ENCODE measurements at regions not wholly inside any gene's neighbourhood (a gene's known extent, or its start where the extent isn't known, plus 50 kb on each side); places are given as distances from the start of the nearest gene placed in this dataset.

DNA sequence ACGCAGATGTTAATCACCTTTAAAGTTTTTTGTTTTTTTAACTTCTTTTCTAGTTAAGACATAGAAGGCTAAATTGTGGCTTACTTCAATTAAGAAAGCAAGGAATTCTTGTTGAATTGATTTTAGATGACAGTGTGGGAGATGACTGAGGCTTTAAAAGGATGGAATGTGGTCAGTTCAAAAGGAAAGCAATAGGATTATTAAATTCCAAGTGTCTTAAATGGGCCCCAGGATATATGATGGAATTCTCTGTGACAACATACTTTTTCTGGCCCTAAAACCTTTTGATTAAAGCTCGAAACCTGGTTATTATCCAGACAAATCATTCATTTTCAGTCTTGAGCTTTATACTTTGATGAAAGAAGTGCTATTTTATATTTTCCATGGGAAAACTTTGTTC is 179.0 kb upstream of the TMEFF2 start:
- no peak for DNase-seq

GRCh38 chr2:192373221-192373620 is 178.5 kb upstream of the TMEFF2 start:
- no peak for DNase-seq

- DNase-seq, result no peak
Observed at GRCh38 chr2:192369969-192370368, 175.2 kb upstream of the TMEFF2 start.

DNA sequence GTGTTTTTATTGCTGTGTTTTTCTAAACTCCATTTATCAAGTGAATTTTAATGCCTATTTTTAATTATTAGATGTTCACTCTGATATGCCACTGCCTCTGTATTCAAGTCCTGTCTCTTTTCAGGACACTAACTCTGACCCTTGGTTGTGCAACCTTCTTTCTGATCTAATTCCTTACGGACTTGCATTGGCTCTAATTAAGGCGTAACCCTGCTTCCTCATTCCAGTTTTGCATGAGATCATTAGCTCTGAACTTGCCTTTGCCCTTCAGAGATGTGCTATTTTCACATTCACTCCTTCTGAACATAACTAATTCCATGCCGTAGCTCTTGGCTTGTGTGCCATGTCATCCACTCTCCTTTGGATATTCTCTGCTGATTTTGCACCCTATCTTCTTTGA is 162.5 kb upstream of the TMEFF2 start:
- DNase-seq, result no peak

- no peak for DNase-seq
Observed at GRCh38 chr2:192354512-192355244, 159.9 kb upstream of the TMEFF2 start.

DNA sequence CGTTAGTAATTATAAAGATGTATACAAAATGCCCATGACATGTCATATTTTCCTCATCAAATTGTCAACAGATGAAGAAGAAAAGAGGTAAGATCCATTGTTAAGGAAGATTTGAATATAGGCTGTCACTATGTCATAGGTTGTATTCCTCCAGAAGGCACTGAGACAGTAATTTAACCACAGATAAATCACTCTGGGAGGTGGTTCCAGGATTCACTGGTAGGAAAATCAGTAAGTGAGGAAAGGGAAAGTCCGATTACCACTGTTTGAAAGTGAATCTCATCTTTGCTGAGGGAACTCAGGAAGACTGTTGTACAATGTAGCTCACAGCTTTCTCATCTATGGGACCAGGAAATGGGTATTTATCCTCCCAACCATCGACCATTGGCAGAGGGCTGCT is 152.8 kb upstream of the TMEFF2 start:
- DNase-seq, result no peak

GRCh38 chr2:192345287-192345686 is 150.6 kb upstream of the TMEFF2 start:
- DNase-seq, result no peak

DNA sequence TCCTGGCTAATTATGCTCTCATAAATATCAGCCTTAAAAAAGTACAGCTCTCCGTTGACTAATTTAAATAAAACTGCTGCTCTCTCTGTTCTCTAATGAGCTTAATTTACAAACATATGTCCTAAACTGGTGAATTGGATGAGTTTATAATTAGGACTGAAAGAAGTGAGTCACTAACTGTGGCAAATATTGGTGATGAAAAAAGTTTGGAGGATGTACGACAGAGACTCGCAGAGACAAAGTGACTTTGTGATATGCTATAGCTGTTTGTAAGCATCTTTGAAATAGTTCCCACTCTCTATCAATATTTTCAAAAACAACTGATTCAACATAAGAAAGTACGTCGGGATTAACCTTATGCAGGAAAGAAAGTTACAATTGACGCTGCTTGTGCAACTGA is 138.9 kb upstream of the TMEFF2 start:
- DNase-seq, result no peak

GRCh38 chr2:192328297-192328696 is 133.6 kb upstream of the TMEFF2 start:
- DNase-seq, result no peak

DNA sequence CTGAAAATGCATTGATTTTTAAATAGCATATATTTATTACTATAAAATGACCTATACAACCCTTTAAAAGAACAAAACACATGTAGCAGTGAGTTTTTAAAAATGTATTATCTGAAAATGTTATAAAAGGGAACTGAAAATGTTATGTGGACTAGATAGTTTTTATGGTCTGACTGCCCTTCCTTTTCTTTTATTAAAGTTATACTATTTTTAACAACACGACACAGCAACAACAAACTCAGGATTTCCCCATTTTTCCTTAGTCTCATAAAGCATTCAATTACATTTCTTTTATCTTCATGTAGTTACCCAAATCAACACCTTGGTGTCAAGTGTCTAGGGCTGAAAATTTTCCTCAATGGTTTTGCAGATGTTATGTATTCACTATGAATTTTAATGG is 132.8 kb upstream of the TMEFF2 start:
- DNase-seq, result no peak

DNA sequence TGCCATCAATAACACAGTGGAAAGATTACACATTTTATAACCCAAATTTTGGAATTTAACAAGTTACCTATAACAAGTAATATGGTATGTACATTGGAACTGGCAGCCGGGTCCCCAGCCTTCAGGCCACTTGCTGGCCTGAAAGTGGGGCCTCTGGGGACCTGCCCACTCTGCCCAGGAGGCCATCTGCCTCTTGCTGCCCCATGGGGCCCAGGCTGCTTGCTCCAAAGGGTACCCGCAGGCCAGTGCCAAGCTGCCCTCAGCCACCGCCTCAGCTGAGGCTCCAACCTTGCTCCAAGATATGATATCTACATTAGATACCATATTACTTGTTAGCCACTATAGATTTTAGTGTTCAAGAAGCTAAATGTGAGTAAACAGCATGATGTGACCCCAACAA is 120.8 kb upstream of the TMEFF2 start:
- DNase-seq, result no peak

- no peak for DNase-seq
Observed at GRCh38 chr2:192314800-192315481, 120.2 kb upstream of the TMEFF2 start.

DNA sequence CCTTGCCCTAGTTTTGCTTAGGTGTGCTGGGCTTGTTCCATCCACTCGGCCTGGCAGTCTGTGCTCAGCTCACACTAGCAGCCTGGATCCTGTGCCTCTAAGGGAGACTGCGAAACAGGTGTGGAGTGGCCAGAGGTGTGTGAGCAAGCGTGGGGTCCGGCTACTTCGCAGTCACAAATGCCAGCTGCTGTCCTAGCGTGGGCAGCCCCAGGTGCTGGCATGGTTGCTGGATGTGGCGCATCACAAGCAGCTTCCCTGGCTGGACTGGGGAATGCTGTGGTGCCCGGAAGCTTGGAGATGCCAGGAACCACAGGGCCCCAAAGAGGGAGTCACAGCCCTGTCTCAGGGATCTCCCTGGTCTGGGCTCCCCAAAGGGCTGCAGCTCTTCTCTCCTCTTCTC is 119.0 kb upstream of the TMEFF2 start:
- DNase-seq, result no peak

DNA sequence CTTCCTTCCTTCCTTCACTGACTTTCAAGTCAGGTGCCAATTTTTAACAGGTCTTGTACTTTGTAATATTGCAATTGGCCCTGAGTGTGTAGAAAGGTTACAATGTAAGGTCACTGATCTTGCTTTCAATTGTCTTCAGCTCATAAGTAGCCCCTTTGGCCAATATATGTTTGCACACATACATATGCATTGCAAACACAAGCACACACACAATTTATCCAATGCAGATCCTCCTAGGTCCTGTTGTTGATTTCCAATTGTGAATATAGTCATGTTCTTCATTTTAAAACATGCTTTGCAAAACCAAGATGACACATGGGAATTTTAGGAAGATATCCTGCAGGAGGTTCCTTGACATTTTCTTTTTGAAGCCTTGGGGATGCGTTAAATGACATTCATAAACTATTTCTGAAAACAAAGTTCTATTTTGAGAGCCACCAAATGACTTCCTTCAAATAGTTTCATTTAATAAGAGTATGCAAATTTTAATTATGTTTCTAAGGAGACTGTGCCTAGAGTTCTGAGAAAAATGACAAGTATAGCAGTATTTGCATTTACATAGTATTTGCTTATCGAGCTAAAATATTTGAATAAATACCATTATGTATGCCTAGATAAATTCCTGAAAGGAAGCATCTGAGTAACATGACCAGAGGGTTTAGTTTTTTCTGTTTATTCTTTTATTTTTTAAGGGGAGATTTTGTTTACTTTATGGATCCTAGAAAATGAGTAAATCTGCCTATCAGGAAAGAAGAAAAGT is 117.1 kb upstream of the TMEFF2 start:
- DNase-seq, result no peak

DNA sequence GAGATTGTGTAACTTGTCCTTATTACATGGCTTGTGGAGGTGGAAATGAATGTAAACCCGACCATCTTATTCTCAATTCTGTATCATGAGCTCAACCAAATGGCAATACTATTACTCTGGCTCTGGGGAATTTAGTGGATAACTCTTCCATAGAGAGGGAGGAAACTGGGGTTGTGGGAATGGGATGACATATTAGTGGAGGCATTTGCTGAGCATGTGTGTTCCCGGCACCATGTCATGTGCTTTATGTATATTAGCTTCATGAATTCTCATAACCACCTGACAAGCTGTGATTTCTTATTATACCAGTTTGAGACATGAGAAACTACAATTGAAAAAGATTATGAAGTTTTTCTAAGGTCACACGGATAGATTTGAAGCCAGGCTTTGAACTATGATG is 112.8 kb upstream of the TMEFF2 start:
- DNase-seq, result no peak

DNA sequence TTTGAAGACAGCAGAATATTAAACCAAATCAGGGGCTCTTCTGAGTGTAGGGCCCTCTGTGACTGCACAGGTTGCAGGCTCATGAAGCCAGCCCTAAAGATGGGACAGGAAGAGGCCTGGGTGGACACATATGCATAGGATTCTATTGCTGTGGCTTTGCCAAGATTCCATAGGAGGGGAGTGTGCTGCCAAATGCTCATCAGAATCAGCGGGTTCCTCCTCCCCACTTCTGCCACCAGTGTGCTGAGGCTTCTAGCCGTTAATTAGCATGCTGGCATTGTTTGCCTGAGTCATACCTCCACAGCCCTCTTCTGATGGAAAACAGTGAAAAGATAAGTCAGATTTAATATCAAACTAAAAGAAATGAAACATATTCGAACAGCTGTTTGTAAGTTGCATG is 103.9 kb upstream of the TMEFF2 start:
- no peak for DNase-seq

GRCh38 chr2:192292478-192292877 is 97.7 kb upstream of the TMEFF2 start:
- DNase-seq, result no peak

DNA sequence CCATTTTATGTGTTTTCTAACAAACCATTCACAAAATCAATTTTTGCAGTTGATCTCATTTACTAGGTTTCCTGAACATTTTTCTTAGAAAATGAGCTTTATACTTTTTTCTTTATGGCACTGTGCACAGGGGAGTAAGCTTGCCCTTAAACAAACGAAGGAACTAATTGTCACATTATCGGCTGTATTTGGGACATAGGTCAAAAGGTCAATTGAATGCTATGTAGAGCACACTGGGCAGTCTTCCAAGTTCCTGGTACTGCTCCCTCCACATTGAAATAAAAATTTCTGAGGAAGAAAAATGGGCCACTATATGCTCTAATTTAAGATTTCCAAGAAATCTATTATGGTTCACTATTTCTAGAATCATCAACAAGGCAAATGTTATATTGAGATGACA is 93.6 kb upstream of the TMEFF2 start:
- DNase-seq, result no peak

DNA sequence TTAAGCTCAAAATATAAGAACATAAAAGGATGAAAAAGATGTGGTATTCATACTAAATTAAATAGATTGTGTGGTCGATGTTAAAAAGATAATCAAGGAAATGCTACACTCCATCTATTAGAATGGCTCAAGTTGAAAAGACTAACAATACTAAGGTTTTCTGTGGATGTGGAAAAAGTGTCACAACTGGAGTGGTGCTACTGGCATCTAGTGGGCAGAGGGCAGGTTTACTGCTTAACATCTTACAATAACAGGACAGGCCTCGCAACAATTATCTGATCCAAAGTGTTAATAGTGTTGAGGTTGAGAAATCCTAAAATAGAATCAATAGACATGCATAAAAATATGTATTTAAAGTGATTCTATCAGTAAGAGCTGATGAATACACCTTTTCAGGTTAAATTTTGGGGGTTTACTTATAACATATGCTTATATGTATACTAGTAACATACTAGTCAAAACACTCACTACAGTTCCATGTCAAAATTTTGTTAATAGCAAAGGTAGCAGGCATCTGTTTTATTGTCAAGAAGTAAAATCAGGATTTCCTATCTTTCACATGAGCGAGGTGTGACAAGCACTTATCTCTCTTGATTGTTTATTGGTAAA is 91.5 kb upstream of the TMEFF2 start:
- no peak for DNase-seq

DNA sequence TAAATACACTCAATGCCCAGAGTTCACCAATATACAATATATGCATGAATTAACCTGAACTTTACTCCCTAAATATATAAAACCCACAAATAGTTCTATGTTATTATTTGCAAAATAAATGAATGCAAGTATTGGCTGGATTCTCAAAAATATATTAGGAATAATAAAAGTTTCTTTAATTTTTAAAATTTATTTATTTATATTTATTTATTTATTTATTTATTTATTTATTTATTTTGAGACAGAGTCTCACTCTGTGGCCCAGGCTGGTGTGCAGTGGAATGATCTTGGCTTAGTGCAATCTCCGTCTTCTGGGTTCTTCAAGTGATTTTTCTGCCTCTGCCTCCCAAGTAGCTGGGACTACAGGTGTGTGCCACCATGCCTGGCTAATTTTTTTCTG is 88.7 kb upstream of the TMEFF2 start:
- no peak for DNase-seq

DNA sequence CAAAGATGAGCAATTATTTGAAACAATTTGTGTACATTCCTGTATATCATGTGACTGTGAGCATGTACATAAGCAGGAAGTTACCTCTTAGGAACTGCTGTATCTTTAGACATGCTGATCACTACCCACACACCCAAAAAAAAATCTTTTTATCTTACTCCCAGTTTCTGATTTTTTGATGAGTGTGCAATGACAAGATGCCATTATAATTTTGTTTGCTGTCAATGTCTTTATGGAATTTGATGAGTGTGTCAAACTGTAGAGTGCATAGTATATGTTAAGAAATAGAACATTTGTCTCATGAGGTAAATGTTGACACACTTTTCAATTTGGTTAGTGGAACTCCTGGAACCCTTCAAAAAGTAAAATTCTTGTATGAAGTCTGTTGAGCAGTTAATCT is 84.0 kb upstream of the TMEFF2 start:
- no peak for DNase-seq

- no peak for DNase-seq
Observed at GRCh38 chr2:192277494-192278109, 82.9 kb upstream of the TMEFF2 start.

DNA sequence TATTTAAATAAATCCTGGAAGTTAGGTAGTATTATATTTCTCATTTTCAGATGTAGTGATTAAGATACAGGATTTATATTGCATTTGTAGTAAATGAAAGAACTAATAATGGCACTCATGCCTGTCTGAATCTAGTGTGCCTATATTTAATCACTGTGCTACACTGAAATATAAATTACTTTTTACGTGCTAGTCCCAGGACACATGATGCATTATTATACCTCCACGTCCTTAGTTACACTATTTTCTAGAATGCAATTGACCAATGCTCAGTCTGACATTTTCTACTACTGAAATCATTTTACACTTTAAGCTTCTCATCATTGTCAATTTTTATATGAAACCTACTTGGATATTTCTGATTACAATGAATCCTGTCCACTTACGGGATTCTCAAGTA is 80.9 kb upstream of the TMEFF2 start:
- DNase-seq, result no peak
